DMS79 (cell line): ENCODE measurements at regions not wholly inside any gene's neighbourhood (a gene's known extent, or its start where the extent isn't known, plus 50 kb on each side); places are given as distances from the start of the nearest gene placed in this dataset.

Experiments
- DNase-seq: peaks from one replicate; lab custom pipeline; 2025; lab: John Stamatoyannopoulos, UW

- DNase-seq, result no peak
Observed at GRCh38 chr5:160903076-160903475, 51.1 kb upstream of the ATP10B start.
